ENCODE measurements at regions not wholly inside any gene's neighbourhood (a gene's known extent, or its start where the extent isn't known, plus 50 kb on each side); places are given as distances from the start of the nearest gene placed in this dataset.

GRCh38 chr4:184892999-184893398, 67.2 kb upstream of the ACSL1 start:
- Histone ChIP-seq H3K23me2 (ENCODE audit: low read depth, low read length) (no peaks in the 10 kb centered on the region), H3K27me3 (replicated peaks in 1 of 4; ENCODE audit: control insufficient read depth in 3 of 4, extremely low read depth in 1 of 4, insufficient read depth in 3 of 4, low read length in 3 of 4) (no peaks in the 10 kb centered on the region), H2BK15ac (ENCODE audit: low read length) (no peak overlapping the region), H3K18ac (ENCODE audit: extremely low read depth, low read length) (no peak overlapping the region), H3K9me3 (ENCODE audit: insufficient read depth in 2 of 2, low read depth in 1 of 2, low read length in 1 of 2) (no peaks in the 10 kb centered on the region), H3K4me1 (replicated peaks in 1 of 4; ENCODE audit: control insufficient read depth in 3 of 4, insufficient read depth in 4 of 4, low read length in 3 of 4) (no peaks in the 10 kb centered on the region), H3K56ac (replicated peaks; ENCODE audit: insufficient read length, low read depth, low read length) (no peak overlapping the region), H3K4ac (replicated peaks; ENCODE audit: insufficient read length, low read depth, low read length) (no peak overlapping the region), H4K91ac (replicated peaks; ENCODE audit: insufficient read length, low read length) (no peak overlapping the region), H3K14ac (ENCODE audit: insufficient read length) (no peak overlapping the region), H2BK120ac (replicated peaks; ENCODE audit: low read depth, low read length) (no peak overlapping the region), H3K27ac (ENCODE audit: low read depth, low read length) (no peak overlapping the region), H4K20me1 (replicated peaks in 1 of 2; ENCODE audit: control insufficient read depth in 1 of 2, insufficient read depth in 2 of 2, low read length in 2 of 2) (no peaks in the 10 kb centered on the region), H2BK20ac (ENCODE audit: low read length) (no peak overlapping the region), H2AFZ (ENCODE audit: low read length) (no peak overlapping the region), H2BK5ac (ENCODE audit: low read depth, low read length) (no peak overlapping the region), H3K4me3 (ENCODE audit: extremely low read depth in 1 of 4, insufficient read depth in 2 of 4, low read depth in 3 of 4, low read length in 4 of 4) (no peak overlapping the region), H3K4me2 (ENCODE audit: insufficient read depth in 1 of 2, low read depth in 2 of 2, low read length in 2 of 2) (no peak overlapping the region), H3K79me1 (ENCODE audit: low read depth, low read length) (no peaks in the 10 kb centered on the region), H2BK12ac (ENCODE audit: low read depth, low read length) (no peak overlapping the region), H2AK5ac (ENCODE audit: low read depth, low read length) (no peak overlapping the region), H4K8ac (ENCODE audit: extremely low read depth, insufficient read depth, low read length) (no peak overlapping the region), H4K5ac (ENCODE audit: insufficient read length, low read depth, low read length) (no peak overlapping the region), H3K36me3 (ENCODE audit: control insufficient read depth in 2 of 4, insufficient read depth in 4 of 4, low read length in 3 of 4) (no peaks in the 10 kb centered on the region), H3K23ac (ENCODE audit: insufficient read length) (no peak overlapping the region), H3K9ac (replicated peaks in 1 of 4; ENCODE audit: extremely low read depth in 1 of 4, low read depth in 3 of 4, low read length in 3 of 4) (no peak overlapping the region), H3K79me2 (ENCODE audit: control insufficient read depth in 1 of 2, insufficient read depth in 2 of 2, low read length in 2 of 2) (no peaks in the 10 kb centered on the region)
- ChIA-PET CTCF (ENCODE audit: partially characterized antibody) (interaction anchor here (1.4 kb wide), 1 partner anchor 148 kb away, joined by 5 read pairs; no protein-coding TSS in a partner anchor), POLR2A (ENCODE audit: partially characterized antibody) (no interaction called here)
- no peak for FAIRE-seq
- no peak for DNase-seq (ENCODE audit: low read depth in 1 of 2, low spot score in 2 of 2)
- 89% methylated on average over 3 of the region's 3 CpGs; no CpG with 5 or more reads in 1 of the 2 experiments for WGBS, 2 experiments (ENCODE audit: extremely low coverage in 1 of 2, insufficient coverage in 1 of 2, insufficient read length in 1 of 2, insufficient replicate concordance in 2 of 2, low coverage in 1 of 2, low lambda C conversion rate in 2 of 2, missing lambda C conversion rate in 1 of 2)
- TF ChIP-seq CHD7 (IDR thresholded peaks at IDR 0.05; ENCODE audit: insufficient replicate concordance, low read length): no peak

All from H1 (cell line).